Stimulated activated CD4-positive, alpha-beta T cell treated with anti-CD3 and anti-CD28 coated beads, Interleukin-2, amount 100 ng/mL, for 48 hours (primary cell): ENCODE measurements at regions not wholly inside any gene's neighbourhood (a gene's known extent, or its start where the extent isn't known, plus 50 kb on each side); places are given as distances from the start of the nearest gene placed in this dataset.
"Not testable (repeated sequence)": the region's sequence is repeated elsewhere in the genome, so short reads cannot be mapped to it uniquely, and the experiment has no call there.

Experiments used
- DNase-seq, 2 donors: peaks; one replicate each; pipeline ENCODE4 v3.0.0-alpha.2; 2020

- DNase-seq = no peak
These were observed 1427.0 kb downstream of the ADGRL3 start for GRCh38 chr4:62627141-62627540.

GRCh38 chr4:62622089-62622488 lies 1422.0 kb downstream of the ADGRL3 start:
- DNase-seq = no peak

DNA sequence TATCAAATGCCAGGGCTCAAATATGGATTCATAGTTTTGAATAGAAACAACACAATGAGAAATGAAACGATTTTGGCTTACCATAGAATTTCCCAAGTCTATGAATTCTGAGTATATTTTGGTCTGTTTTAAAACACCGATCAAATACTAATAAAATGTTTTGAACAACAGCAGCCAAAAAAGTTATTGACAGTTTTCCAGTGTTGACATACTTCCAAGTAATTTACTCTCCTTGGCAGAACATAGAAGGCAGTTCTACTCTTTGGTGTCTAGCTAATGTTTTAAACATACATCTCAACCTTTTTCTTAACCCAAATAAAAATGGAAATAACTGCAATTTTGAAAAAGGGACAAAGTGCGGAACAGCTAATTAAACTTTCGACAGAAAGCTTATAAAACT lies 1419.8 kb downstream of the ADGRL3 start:
- DNase-seq = no peak

DNA sequence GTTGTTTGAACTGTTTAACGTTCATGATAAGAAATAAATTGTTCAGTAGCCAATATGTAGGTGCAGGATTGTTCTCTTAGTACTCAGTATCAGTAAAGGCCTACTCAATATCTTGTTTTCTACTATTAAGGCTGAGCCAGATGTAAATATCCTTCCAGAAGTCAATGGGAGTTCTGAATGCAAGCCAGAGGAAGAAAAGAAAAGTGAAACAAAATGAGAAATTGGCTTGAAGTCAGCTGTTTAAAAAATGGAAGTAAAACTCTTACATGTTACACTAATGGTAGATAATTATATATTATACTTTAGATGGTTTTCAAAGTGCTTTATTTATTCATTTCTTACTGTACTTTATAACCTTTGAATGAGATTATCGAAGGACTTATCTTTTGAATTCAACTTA lies 1417.9 kb downstream of the ADGRL3 start:
- DNase-seq = no peak

GRCh38 chr4:62601737-62602136 lies 1401.6 kb downstream of the ADGRL3 start:
- DNase-seq = no peak

DNA sequence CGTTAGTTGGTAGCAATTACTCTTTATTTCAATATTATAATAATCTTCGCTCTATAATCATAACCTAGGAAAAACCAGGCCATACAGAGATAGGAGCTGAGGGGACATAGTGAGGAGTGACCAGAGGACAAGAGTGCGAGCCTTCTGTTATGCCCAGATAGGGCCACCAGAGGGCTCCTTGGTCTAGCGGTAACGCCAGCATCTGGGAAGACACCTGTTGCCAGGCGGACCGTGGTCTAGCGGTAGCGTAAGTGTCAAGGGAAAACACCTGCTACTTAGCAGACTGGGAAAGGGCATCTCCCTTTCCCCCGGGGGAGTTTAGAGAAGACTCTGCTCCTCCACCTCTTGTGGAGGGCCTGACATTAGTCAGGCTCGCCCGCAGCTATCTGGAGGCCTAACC lies 1395.1 kb downstream of the ADGRL3 start:
- DNase-seq = not testable (repeated sequence)

DNA sequence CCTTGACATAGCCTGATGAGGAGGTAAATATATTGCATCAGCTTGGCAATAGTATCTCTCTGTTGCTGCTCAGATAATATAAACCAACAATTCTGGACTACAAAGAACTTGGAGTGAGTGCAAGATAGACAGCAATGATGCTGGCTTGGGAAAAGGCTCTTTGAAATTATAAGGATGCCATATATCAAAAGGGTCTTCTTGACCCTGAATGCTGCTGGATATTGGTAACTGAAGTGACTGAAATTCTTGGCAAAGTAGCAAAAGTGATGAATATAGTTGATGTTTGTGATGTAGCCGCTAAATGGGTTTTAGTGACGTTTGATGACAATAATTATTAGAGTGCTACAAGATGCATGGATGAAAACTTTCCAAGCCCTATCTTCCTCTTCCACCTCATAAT lies 1391.6 kb downstream of the ADGRL3 start:
- no peak for DNase-seq

GRCh38 chr4:62588671-62589070 lies 1388.5 kb downstream of the ADGRL3 start:
- DNase-seq = no peak

GRCh38 chr4:62571494-62571893 lies 1371.4 kb downstream of the ADGRL3 start:
- DNase-seq = no peak

- DNase-seq = no peak
These were observed 1360.7 kb downstream of the ADGRL3 start for GRCh38 chr4:62560858-62561257.

- DNase-seq = no peak
These were observed 1350.0 kb downstream of the ADGRL3 start for GRCh38 chr4:62550121-62550520.

- no peak for DNase-seq
These were observed 1349.5 kb downstream of the ADGRL3 start for GRCh38 chr4:62549601-62550000.

DNA sequence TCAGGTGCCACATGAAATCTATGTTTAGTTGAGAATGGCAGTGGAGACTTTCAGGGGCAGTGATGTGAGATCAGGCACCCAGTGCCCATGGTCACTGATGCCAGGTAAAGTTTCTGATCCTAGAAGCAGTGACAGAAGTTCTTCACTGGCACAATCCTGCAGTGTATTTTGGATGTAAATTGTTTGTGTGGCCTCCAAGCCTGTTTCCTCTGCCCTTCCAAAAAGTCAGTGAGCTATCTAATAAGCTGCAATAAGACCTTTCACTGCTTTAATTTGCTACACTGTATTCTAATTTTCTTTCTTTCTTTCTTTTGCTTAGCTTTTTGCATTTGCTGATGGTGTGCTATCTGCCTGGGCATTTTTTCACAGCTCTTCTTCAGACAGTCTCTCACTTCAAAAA lies 1348.6 kb downstream of the ADGRL3 start:
- DNase-seq = no peak

DNA sequence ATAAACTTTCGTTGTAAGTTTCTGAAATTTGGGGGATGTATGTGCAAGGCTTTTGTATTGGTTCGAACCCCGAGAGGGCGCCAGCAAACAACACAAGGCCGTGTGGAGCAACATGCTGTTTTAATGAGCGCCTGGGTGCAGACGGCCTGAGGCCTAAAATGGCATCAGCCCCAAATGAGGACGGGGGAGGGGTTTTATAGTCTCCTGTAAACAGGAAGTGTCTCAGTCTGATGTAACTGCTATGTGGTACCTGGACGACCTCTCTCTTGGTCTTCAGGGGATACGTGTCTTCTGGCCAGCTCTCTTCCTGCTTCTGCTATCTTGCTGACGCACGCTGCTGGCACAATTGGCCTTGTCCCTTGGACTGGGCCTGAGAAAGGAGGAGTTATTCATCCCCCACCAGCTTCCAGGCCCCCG lies 1348.0 kb downstream of the ADGRL3 start:
- DNase-seq = no peak

GRCh38 chr4:62544428-62544827 lies 1344.3 kb downstream of the ADGRL3 start:
- no peak for DNase-seq

- no peak for DNase-seq
These were observed 1342.9 kb downstream of the ADGRL3 start for GRCh38 chr4:62543002-62543401.

- DNase-seq = no peak
These were observed 1333.4 kb downstream of the ADGRL3 start for GRCh38 chr4:62533573-62533972.

GRCh38 chr4:62531731-62532130 lies 1331.6 kb downstream of the ADGRL3 start:
- DNase-seq = no peak

DNA sequence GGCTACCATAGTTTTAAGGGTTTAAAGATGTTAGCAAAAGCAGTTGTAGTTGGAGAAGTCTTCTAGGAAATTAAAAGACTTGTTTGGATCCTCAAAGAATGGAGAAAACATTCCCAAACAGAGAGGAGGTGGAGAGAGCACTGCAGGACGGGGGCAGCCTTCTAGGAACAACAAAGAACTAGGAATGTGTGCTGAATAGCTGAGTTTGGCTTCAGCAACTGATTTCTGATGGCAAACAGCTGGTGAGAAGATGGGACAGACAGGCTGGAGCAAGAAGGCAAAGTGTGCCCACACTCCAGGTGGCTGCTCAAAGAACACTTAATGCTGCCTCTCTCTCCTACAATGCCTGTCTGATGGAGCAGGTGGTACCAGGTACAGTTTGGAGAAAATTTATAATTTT lies 1331.1 kb downstream of the ADGRL3 start:
- no peak for DNase-seq

- DNase-seq = no peak
These were observed 1328.7 kb downstream of the ADGRL3 start for GRCh38 chr4:62528874-62529273.

DNA sequence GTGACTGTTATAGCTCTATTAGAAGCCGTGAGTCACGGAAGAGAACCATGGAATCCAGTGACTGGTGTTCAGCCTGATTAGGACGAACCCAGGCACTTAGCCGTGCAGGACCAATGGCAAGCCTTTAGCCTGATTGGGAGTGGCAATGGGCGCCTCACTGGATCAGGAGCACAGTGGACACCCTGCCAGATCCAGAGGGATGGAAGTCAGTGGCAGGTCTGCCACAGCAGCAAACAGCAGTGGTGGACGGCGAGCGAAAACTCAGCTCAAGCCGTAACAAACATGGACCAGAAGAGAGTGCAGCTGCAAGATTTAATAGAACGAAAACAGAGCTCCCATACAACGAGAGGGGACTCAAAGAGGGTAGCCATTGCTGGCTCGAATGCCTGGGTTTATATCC lies 1326.5 kb downstream of the ADGRL3 start:
- no peak for DNase-seq

DNA sequence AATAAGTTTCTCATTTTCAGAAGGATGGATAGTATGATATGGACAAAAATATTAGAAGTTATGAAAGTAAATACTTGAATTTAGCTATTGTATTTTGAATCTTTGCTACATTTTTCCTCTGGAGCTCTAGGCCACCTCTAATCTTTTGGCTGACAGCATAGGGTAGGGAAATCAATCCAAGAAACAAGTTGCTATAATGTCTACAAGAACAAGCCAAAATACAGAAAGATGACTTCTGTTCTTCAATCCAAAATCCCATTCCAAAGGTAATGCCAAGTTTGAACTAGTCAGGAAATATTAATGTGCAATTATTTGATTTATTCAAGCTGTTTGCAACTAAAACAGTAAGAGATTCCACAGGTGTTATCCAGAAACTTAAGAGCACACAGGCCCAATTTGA lies 1323.1 kb downstream of the ADGRL3 start:
- no peak for DNase-seq

DNA sequence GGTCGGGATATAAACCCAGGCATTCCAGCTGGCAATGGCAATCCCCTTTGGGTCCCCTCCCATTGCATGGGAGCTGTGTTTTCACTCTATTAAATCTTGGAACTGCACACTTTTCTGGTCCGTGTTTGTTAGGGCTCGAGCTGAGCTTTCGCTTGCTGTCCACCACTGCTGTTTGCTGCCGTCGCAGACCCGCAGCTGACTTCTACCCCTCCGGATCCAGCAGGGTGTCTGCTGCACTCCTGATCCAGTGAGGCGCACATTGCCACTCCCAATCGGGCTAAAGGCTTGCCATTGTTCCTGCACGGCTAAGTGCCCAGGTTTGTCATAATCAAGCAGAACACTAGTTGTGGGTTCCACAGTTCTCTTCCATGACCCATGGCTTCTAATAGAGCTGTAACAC lies 1322.1 kb downstream of the ADGRL3 start:
- no peak for DNase-seq

GRCh38 chr4:62517716-62518115 lies 1317.6 kb downstream of the ADGRL3 start:
- no peak for DNase-seq

- DNase-seq = no peak
These were observed 1313.2 kb downstream of the ADGRL3 start for GRCh38 chr4:62513306-62513705.

GRCh38 chr4:62512271-62512670 lies 1312.1 kb downstream of the ADGRL3 start:
- no peak for DNase-seq
